BJ (cell line): ENCODE measurements at regions not wholly inside any gene's neighbourhood (a gene's known extent, or its start where the extent isn't known, plus 50 kb on each side); places are given as distances from the start of the nearest gene placed in this dataset.

ENCODE experiments used
- CTCF ChIA-PET: fragments of 350-600 bp; formaldehyde crosslinking; extraction: SDS; loops from one replicate; lab custom pipeline; 2021; ENCODE audit warnings: antibody characterized with exemption, inconsistent platforms; lab: Yijun Ruan, JAX
- POLR2A ChIA-PET: fragments of 300-600 bp; sonication (Branson Sonifier 250); formaldehyde crosslinking; extraction: SDS; loops from one replicate; lab custom pipeline; 2021; ENCODE audit warnings: antibody characterized with exemption; lab: Charles Lee
- DNase-seq: peaks from one replicate; pipeline ENCODE4 v3.0.0-alpha.2; 2011; ENCODE audit warnings: low read depth
- H3K27me3 ChIP-seq: 2 replicates; pipeline ENCODE4 v1.6.0; 2011; ENCODE audit warnings: low read length; ENCODE audit not compliant: control insufficient read depth, insufficient read depth
- H3K36me3 ChIP-seq: 2 replicates; pipeline ENCODE4 v1.5.1; 2011; ENCODE audit warnings: low read length; ENCODE audit not compliant: control insufficient read depth, insufficient read depth
- H3K4me3 ChIP-seq: 2 replicates; pipeline ENCODE4 v1.5.1; 2011; ENCODE audit warnings: low read depth, mild to moderate bottlenecking, control low read depth, low read length
- CTCF ChIP-seq: IDR thresholded peaks from 2 replicates; pipeline ENCODE4 v1.5.1; 2011; ENCODE audit warnings: low read depth, mild to moderate bottlenecking, control low read depth, inconsistent platforms, low read length, moderate library complexity; ENCODE audit not compliant: insufficient read depth

- DNase-seq: no peak
- ChIA-PET POLR2A (no interaction called here), CTCF (no interaction called here)
- no peak for TF ChIP-seq CTCF
- H3K27me3 ChIP-seq: no peaks in the 10 kb centered on the region
- H3K36me3 ChIP-seq: no peaks in the 10 kb centered on the region
- H3K4me3 ChIP-seq: no peak overlapping the region
These were observed 113.7 kb upstream of the TBL1X start for GRCh38 chrX:9351126-9351525.

- ChIA-PET CTCF (no interaction called here), POLR2A (no interaction called here)
- Histone ChIP-seq H3K36me3 (no peaks in the 10 kb centered on the region), H3K4me3 (no peak overlapping the region), H3K27me3 (no peaks in the 10 kb centered on the region)
- no peak for TF ChIP-seq CTCF
- no peak for DNase-seq
These were observed 112.6 kb upstream of the TBL1X start for GRCh38 chrX:9352243-9352642.

- no peaks in the 10 kb centered on the region for H3K27me3 ChIP-seq
- DNase-seq: no peak
- POLR2A ChIA-PET: no interaction called here
- CTCF ChIA-PET: no interaction called here
- H3K36me3 ChIP-seq: no peaks in the 10 kb centered on the region
- TF ChIP-seq CTCF: no peak
- H3K4me3 ChIP-seq: no peak overlapping the region
These were observed 112.0 kb upstream of the TBL1X start for GRCh38 chrX:9352694-9353411.

- ChIA-PET CTCF (no interaction called here), POLR2A (no interaction called here)
- no peak for DNase-seq
- TF ChIP-seq CTCF: no peak
- Histone ChIP-seq H3K27me3 (no peaks in the 10 kb centered on the region), H3K36me3 (no peaks in the 10 kb centered on the region), H3K4me3 (no peak overlapping the region)
These were observed 109.9 kb upstream of the TBL1X start for GRCh38 chrX:9354918-9355317.

GRCh38 chrX:9355739-9356138 is 109.1 kb upstream of the TBL1X start:
- ChIA-PET POLR2A (no interaction called here), CTCF (no interaction called here)
- no peaks in the 10 kb centered on the region for H3K36me3 ChIP-seq
- DNase-seq: no peak
- no peaks in the 10 kb centered on the region for H3K27me3 ChIP-seq
- H3K4me3 ChIP-seq: no peak overlapping the region
- TF ChIP-seq CTCF: no peak
